ENCODE measurements at regions not wholly inside any gene's neighbourhood (a gene's known extent, or its start where the extent isn't known, plus 50 kb on each side); places are given as distances from the start of the nearest gene placed in this dataset.

GRCh38 chr19:57008432-57008831 lies 111.4 kb upstream of the USP29 start:
- Histone ChIP-seq H4K20me1 (ENCODE audit: control insufficient read depth, insufficient read depth, low read depth, low read length) (no peaks in the 10 kb centered on the region), H3K4me1 (ENCODE audit: control insufficient read depth, low read length) (no peaks in the 10 kb centered on the region), H3K9me3 (ENCODE audit: control insufficient read depth, insufficient read depth, low read length) (peaks cover 10% of the 10 kb centered on the region; the same call in 1 of the 2 replicates), H3K27ac (ENCODE audit: low read depth, low read length) (no peak overlapping the region), H3F3A (ENCODE audit: control insufficient read depth, insufficient read depth) (no peaks in the 10 kb centered on the region), H3K9me2 (replicated peaks; ENCODE audit: control insufficient read depth, low read length) (no peaks in the 10 kb centered on the region), H3K4me2 (ENCODE audit: low read length) (no peak overlapping the region), H3K36me3 (ENCODE audit: control insufficient read depth, low read length) (no peaks in the 10 kb centered on the region), H3K4me3 (ENCODE audit: low read length) (no peak overlapping the region), H3K27me3 (ENCODE audit: control insufficient read depth, low read length) (no peaks in the 10 kb centered on the region), H3K79me2 (ENCODE audit: control insufficient read depth, low read length) (no peaks in the 10 kb centered on the region)
- no peak for TF ChIP-seq CTCF (IDR thresholded peaks at IDR 0.05; ENCODE audit: low read depth, low read length, poor library complexity, severe bottlenecking)
- no peak for TF ChIP-seq EZH2phosphoT487 (IDR thresholded peaks at IDR 0.05; ENCODE audit: borderline replicate concordance, low read length)

- no peak for TF ChIP-seq EZH2phosphoT487 (IDR thresholded peaks at IDR 0.05; ENCODE audit: borderline replicate concordance, low read length)
- no peak for TF ChIP-seq CTCF (IDR thresholded peaks at IDR 0.05; ENCODE audit: low read depth, low read length, poor library complexity, severe bottlenecking)
- Histone ChIP-seq H3K27me3 (ENCODE audit: control insufficient read depth, low read length) (no peaks in the 10 kb centered on the region), H4K20me1 (ENCODE audit: control insufficient read depth, insufficient read depth, low read depth, low read length) (no peaks in the 10 kb centered on the region), H3K4me3 (ENCODE audit: low read length) (no peak overlapping the region), H3K79me2 (ENCODE audit: control insufficient read depth, low read length) (no peaks in the 10 kb centered on the region), H3K9me3 (ENCODE audit: control insufficient read depth, insufficient read depth, low read length) (peaks cover 14% of the 10 kb centered on the region; the same call in 1 of the 2 replicates), H3F3A (ENCODE audit: control insufficient read depth, insufficient read depth) (no peaks in the 10 kb centered on the region), H3K4me1 (ENCODE audit: control insufficient read depth, low read length) (no peaks in the 10 kb centered on the region), H3K9me2 (replicated peaks; ENCODE audit: control insufficient read depth, low read length) (no peaks in the 10 kb centered on the region), H3K4me2 (ENCODE audit: low read length) (no peak overlapping the region), H3K27ac (ENCODE audit: low read depth, low read length) (no peak overlapping the region), H3K36me3 (ENCODE audit: control insufficient read depth, low read length) (no peaks in the 10 kb centered on the region)
Observed at GRCh38 chr19:57010541-57010940, 109.2 kb upstream of the USP29 start.

GRCh38 chr19:57016076-57016475 lies 103.7 kb upstream of the USP29 start:
- H3K9me3 ChIP-seq (ENCODE audit: control insufficient read depth, insufficient read depth, low read length) = peaks cover 24% of the 10 kb centered on the region
- no peaks in the 10 kb centered on the region for H3K27me3 ChIP-seq (ENCODE audit: control insufficient read depth, low read length)
- no peaks in the 10 kb centered on the region for H3K79me2 ChIP-seq (ENCODE audit: control insufficient read depth, low read length)
- H3K27ac ChIP-seq (ENCODE audit: low read depth, low read length) = no peak overlapping the region
- H3K36me3 ChIP-seq (ENCODE audit: control insufficient read depth, low read length) = no peaks in the 10 kb centered on the region
- no peaks in the 10 kb centered on the region for H3K9me2 ChIP-seq (replicated peaks; ENCODE audit: control insufficient read depth, low read length)
- no peaks in the 10 kb centered on the region for H4K20me1 ChIP-seq (ENCODE audit: control insufficient read depth, insufficient read depth, low read depth, low read length)
- no peaks in the 10 kb centered on the region for H3K4me1 ChIP-seq (ENCODE audit: control insufficient read depth, low read length)
- H3F3A ChIP-seq (ENCODE audit: control insufficient read depth, insufficient read depth) = no peaks in the 10 kb centered on the region
- H3K4me3 ChIP-seq (ENCODE audit: low read length) = no peak overlapping the region
- no peak overlapping the region for H3K4me2 ChIP-seq (ENCODE audit: low read length)
- no peak for TF ChIP-seq EZH2phosphoT487 (IDR thresholded peaks at IDR 0.05; ENCODE audit: borderline replicate concordance, low read length)
- TF ChIP-seq CTCF (IDR thresholded peaks at IDR 0.05; ENCODE audit: low read depth, low read length, poor library complexity, severe bottlenecking) = no peak

- no peak overlapping the region for H3K27ac ChIP-seq (ENCODE audit: low read depth, low read length)
- no peaks in the 10 kb centered on the region for H3K27me3 ChIP-seq (ENCODE audit: control insufficient read depth, low read length)
- H4K20me1 ChIP-seq (ENCODE audit: control insufficient read depth, insufficient read depth, low read depth, low read length) = no peaks in the 10 kb centered on the region
- no peak overlapping the region for H3K4me2 ChIP-seq (ENCODE audit: low read length)
- no peak for TF ChIP-seq CTCF (IDR thresholded peaks at IDR 0.05; ENCODE audit: low read depth, low read length, poor library complexity, severe bottlenecking)
- no peak for TF ChIP-seq EZH2phosphoT487 (IDR thresholded peaks at IDR 0.05; ENCODE audit: borderline replicate concordance, low read length)
- H3K4me3 ChIP-seq (ENCODE audit: low read length) = no peak overlapping the region
- no peaks in the 10 kb centered on the region for H3F3A ChIP-seq (ENCODE audit: control insufficient read depth, insufficient read depth)
- H3K79me2 ChIP-seq (ENCODE audit: control insufficient read depth, low read length) = no peaks in the 10 kb centered on the region
- H3K4me1 ChIP-seq (ENCODE audit: control insufficient read depth, low read length) = no peaks in the 10 kb centered on the region
- peaks cover 24% of the 10 kb centered on the region for H3K9me3 ChIP-seq (ENCODE audit: control insufficient read depth, insufficient read depth, low read length)
- H3K36me3 ChIP-seq (ENCODE audit: control insufficient read depth, low read length) = no peaks in the 10 kb centered on the region
- H3K9me2 ChIP-seq (replicated peaks; ENCODE audit: control insufficient read depth, low read length) = no peaks in the 10 kb centered on the region
Observed at GRCh38 chr19:57016491-57016890, 103.3 kb upstream of the USP29 start.
